DMS53 (cell line): ENCODE measurements at regions not wholly inside any gene's neighbourhood (a gene's known extent, or its start where the extent isn't known, plus 50 kb on each side); places are given as distances from the start of the nearest gene placed in this dataset.
"Not testable (repeated sequence)": the region's sequence is repeated elsewhere in the genome, so short reads cannot be mapped to it uniquely, and the experiment has no call there.

Experiments
- DNase-seq: peaks from one replicate; lab custom pipeline; 2025; lab: John Stamatoyannopoulos, UW

GRCh38 chrX:114087543-114087942 lies 496.3 kb upstream of the HTR2C start:
- no peak for DNase-seq

GRCh38 chrX:114077773-114078172 lies 506.1 kb upstream of the HTR2C start:
- DNase-seq, result no peak

- peak; percentile 19 for DNase-seq
Measured at GRCh38 chrX:114075073-114075673, 508.7 kb upstream of the HTR2C start.

- DNase-seq, result no peak
Measured at GRCh38 chrX:114073926-114074325, 510.0 kb upstream of the HTR2C start.

- DNase-seq, result no peak
Measured at GRCh38 chrX:114071412-114071811, 512.5 kb upstream of the HTR2C start.

GRCh38 chrX:114065577-114066223 lies 518.2 kb upstream of the HTR2C start:
- no peak for DNase-seq

- no peak for DNase-seq
Measured at GRCh38 chrX:114061226-114061625, 522.7 kb upstream of the HTR2C start.

- DNase-seq, result no peak
Measured at GRCh38 chrX:114058988-114059418, 524.9 kb upstream of the HTR2C start.

GRCh38 chrX:114057422-114057821 lies 526.5 kb upstream of the HTR2C start:
- DNase-seq, result not testable (repeated sequence)

GRCh38 chrX:114051667-114052315 lies 532.1 kb upstream of the HTR2C start:
- DNase-seq, result no peak

- DNase-seq, result no peak
Measured at GRCh38 chrX:114050075-114050796, 533.6 kb upstream of the HTR2C start.

GRCh38 chrX:114049063-114049462 lies 534.8 kb upstream of the HTR2C start:
- DNase-seq, result no peak

- DNase-seq, result no peak
Measured at GRCh38 chrX:114047558-114047957, 536.3 kb upstream of the HTR2C start.

GRCh38 chrX:114046695-114047279 lies 537.1 kb upstream of the HTR2C start:
- no peak for DNase-seq

GRCh38 chrX:114041470-114041869 lies 542.4 kb upstream of the HTR2C start:
- DNase-seq, result not testable (repeated sequence)

GRCh38 chrX:114040661-114041269 lies 543.1 kb upstream of the HTR2C start:
- DNase-seq, result peak; percentile 14

- not testable (repeated sequence) for DNase-seq
Measured at GRCh38 chrX:114040111-114040510, 543.8 kb upstream of the HTR2C start.

GRCh38 chrX:114038358-114038757 lies 545.5 kb upstream of the HTR2C start:
- DNase-seq, result no peak

- DNase-seq, result no peak
Measured at GRCh38 chrX:114037515-114037914, 546.4 kb upstream of the HTR2C start.

- peak; percentile 33 for DNase-seq
Measured at GRCh38 chrX:114028907-114029662, 554.8 kb upstream of the HTR2C start.

- DNase-seq, result no peak
Measured at GRCh38 chrX:114017086-114017485, 566.8 kb upstream of the HTR2C start.
